ENCODE measurements at regions not wholly inside any gene's neighbourhood (a gene's known extent, or its start where the extent isn't known, plus 50 kb on each side); places are given as distances from the start of the nearest gene placed in this dataset.
"Not testable (repeated sequence)": the region's sequence is repeated elsewhere in the genome, so short reads cannot be mapped to it uniquely, and the experiment has no call there.

GRCh38 chrX:74183047-74183446, 120.9 kb upstream of the ZCCHC13 start:
- H3K9me3 ChIP-seq (ENCODE audit: control insufficient read depth in 3 of 3, low read length in 3 of 3); H3K27ac ChIP-seq (ENCODE audit: low read depth, low read length); H3K4me1 ChIP-seq (ENCODE audit: control insufficient read depth in 3 of 3, insufficient read depth in 3 of 3, low read length in 3 of 3); H3K9ac ChIP-seq (ENCODE audit: low read depth in 1 of 3, low read length in 3 of 3); H3K4me3 ChIP-seq (ENCODE audit: low read length in 3 of 3); H3K27me3 ChIP-seq (ENCODE audit: control insufficient read depth in 3 of 3, insufficient read depth in 3 of 3, low read length in 3 of 3); H3K36me3 ChIP-seq (ENCODE audit: control insufficient read depth in 3 of 3, insufficient read depth in 3 of 3, low read length in 3 of 3): not testable (repeated sequence)

- not testable (repeated sequence) for H3K4me1 ChIP-seq (ENCODE audit: control insufficient read depth in 3 of 3, insufficient read depth in 3 of 3, low read length in 3 of 3); H3K27ac ChIP-seq (ENCODE audit: low read depth, low read length); H3K9ac ChIP-seq (ENCODE audit: low read depth in 1 of 3, low read length in 3 of 3); H3K36me3 ChIP-seq (ENCODE audit: control insufficient read depth in 3 of 3, insufficient read depth in 3 of 3, low read length in 3 of 3); H3K9me3 ChIP-seq (ENCODE audit: control insufficient read depth in 3 of 3, low read length in 3 of 3); H3K27me3 ChIP-seq (ENCODE audit: control insufficient read depth in 3 of 3, insufficient read depth in 3 of 3, low read length in 3 of 3); H3K4me3 ChIP-seq (ENCODE audit: low read length in 3 of 3)
Measured at GRCh38 chrX:74181976-74182375, 122.0 kb upstream of the ZCCHC13 start.

GRCh38 chrX:74180716-74181115, 123.3 kb upstream of the ZCCHC13 start:
- Histone ChIP-seq H3K4me1 (ENCODE audit: control insufficient read depth in 3 of 3, insufficient read depth in 3 of 3, low read length in 3 of 3) (peaks cover 0 to 2% (median 0%) of the 10 kb centered on the region in 3 donors), H3K27me3 (ENCODE audit: control insufficient read depth in 3 of 3, insufficient read depth in 3 of 3, low read length in 3 of 3) (no peaks in the 10 kb centered on the region), H3K27ac (ENCODE audit: low read depth, low read length) (no peak overlapping the region), H3K36me3 (ENCODE audit: control insufficient read depth in 3 of 3, insufficient read depth in 3 of 3, low read length in 3 of 3) (no peaks in the 10 kb centered on the region), H3K4me3 (ENCODE audit: low read length in 3 of 3) (no peak overlapping the region), H3K9ac (ENCODE audit: low read depth in 1 of 3, low read length in 3 of 3) (no peak overlapping the region), H3K9me3 (ENCODE audit: control insufficient read depth in 3 of 3, low read length in 3 of 3) (no peaks in the 10 kb centered on the region)

- Histone ChIP-seq H3K4me1 (ENCODE audit: control insufficient read depth in 3 of 3, insufficient read depth in 3 of 3, low read length in 3 of 3) (peaks cover 0 to 2% (median 0%) of the 10 kb centered on the region in 3 donors), H3K4me3 (ENCODE audit: low read length in 3 of 3) (no peak overlapping the region), H3K9ac (ENCODE audit: low read depth in 1 of 3, low read length in 3 of 3) (no peak overlapping the region), H3K36me3 (ENCODE audit: control insufficient read depth in 3 of 3, insufficient read depth in 3 of 3, low read length in 3 of 3) (no peaks in the 10 kb centered on the region), H3K27me3 (ENCODE audit: control insufficient read depth in 3 of 3, insufficient read depth in 3 of 3, low read length in 3 of 3) (no peaks in the 10 kb centered on the region), H3K27ac (ENCODE audit: low read depth, low read length) (no peak overlapping the region), H3K9me3 (ENCODE audit: control insufficient read depth in 3 of 3, low read length in 3 of 3) (no peaks in the 10 kb centered on the region)
Measured at GRCh38 chrX:74179990-74180389, 124.0 kb upstream of the ZCCHC13 start.

GRCh38 chrX:74179499-74179898, 124.5 kb upstream of the ZCCHC13 start:
- no peak overlapping the region for H3K27ac ChIP-seq (ENCODE audit: low read depth, low read length)

GRCh38 chrX:74179071-74179470, 124.9 kb upstream of the ZCCHC13 start:
- H3K4me1 ChIP-seq (ENCODE audit: control insufficient read depth in 3 of 3, insufficient read depth in 3 of 3, low read length in 3 of 3), result peaks cover 0 to 2% (median 0%) of the 10 kb centered on the region in 3 donors
- no peaks in the 10 kb centered on the region for H3K9me3 ChIP-seq (ENCODE audit: control insufficient read depth in 3 of 3, low read length in 3 of 3)
- H3K4me3 ChIP-seq (ENCODE audit: low read length in 3 of 3), result no peak overlapping the region
- H3K27me3 ChIP-seq (ENCODE audit: control insufficient read depth in 3 of 3, insufficient read depth in 3 of 3, low read length in 3 of 3), result no peaks in the 10 kb centered on the region
- no peak overlapping the region for H3K9ac ChIP-seq (ENCODE audit: low read depth in 1 of 3, low read length in 3 of 3)
- H3K27ac ChIP-seq (ENCODE audit: low read depth, low read length), result no peak overlapping the region
- H3K36me3 ChIP-seq (ENCODE audit: control insufficient read depth in 3 of 3, insufficient read depth in 3 of 3, low read length in 3 of 3), result no peaks in the 10 kb centered on the region

More at GRCh38 chrX:74179499-74179898, 124.5 kb upstream of the ZCCHC13 start:
- H3K27me3 ChIP-seq (ENCODE audit: control insufficient read depth in 3 of 3, insufficient read depth in 3 of 3, low read length in 3 of 3), result no peaks in the 10 kb centered on the region
- no peaks in the 10 kb centered on the region for H3K9me3 ChIP-seq (ENCODE audit: control insufficient read depth in 3 of 3, low read length in 3 of 3)
- H3K9ac ChIP-seq (ENCODE audit: low read depth in 1 of 3, low read length in 3 of 3), result no peak overlapping the region
- H3K4me1 ChIP-seq (ENCODE audit: control insufficient read depth in 3 of 3, insufficient read depth in 3 of 3, low read length in 3 of 3), result peaks cover 0 to 2% (median 0%) of the 10 kb centered on the region in 3 donors
- no peaks in the 10 kb centered on the region for H3K36me3 ChIP-seq (ENCODE audit: control insufficient read depth in 3 of 3, insufficient read depth in 3 of 3, low read length in 3 of 3)
- H3K4me3 ChIP-seq (ENCODE audit: low read length in 3 of 3), result no peak overlapping the region

GRCh38 chrX:74178536-74178935, 125.4 kb upstream of the ZCCHC13 start:
- Histone ChIP-seq H3K9ac (ENCODE audit: low read depth in 1 of 3, low read length in 3 of 3) (no peak overlapping the region), H3K9me3 (ENCODE audit: control insufficient read depth in 3 of 3, low read length in 3 of 3) (peaks cover 0 to under 1% (median 0%) of the 10 kb centered on the region in 3 donors)

GRCh38 chrX:74171465-74171864, 132.5 kb upstream of the ZCCHC13 start:
- Histone ChIP-seq H3K27me3 (ENCODE audit: control insufficient read depth in 3 of 3, insufficient read depth in 3 of 3, low read length in 3 of 3) (no peaks in the 10 kb centered on the region), H3K9ac (ENCODE audit: low read depth in 1 of 3, low read length in 3 of 3) (no peak overlapping the region), H3K4me3 (ENCODE audit: low read length in 3 of 3) (no peak overlapping the region), H3K27ac (ENCODE audit: low read depth, low read length) (no peak overlapping the region), H3K4me1 (ENCODE audit: control insufficient read depth in 3 of 3, insufficient read depth in 3 of 3, low read length in 3 of 3) (no peaks in the 10 kb centered on the region), H3K36me3 (ENCODE audit: control insufficient read depth in 3 of 3, insufficient read depth in 3 of 3, low read length in 3 of 3) (no peaks in the 10 kb centered on the region), H3K9me3 (ENCODE audit: control insufficient read depth in 3 of 3, low read length in 3 of 3) (peaks cover 0 to 11% (median 0%) of the 10 kb centered on the region in 3 donors)

More at GRCh38 chrX:74178536-74178935, 125.4 kb upstream of the ZCCHC13 start:
- Histone ChIP-seq H3K4me1 (ENCODE audit: control insufficient read depth in 3 of 3, insufficient read depth in 3 of 3, low read length in 3 of 3) (peaks cover 0 to 2% (median 0%) of the 10 kb centered on the region in 3 donors), H3K4me3 (ENCODE audit: low read length in 3 of 3) (no peak overlapping the region), H3K36me3 (ENCODE audit: control insufficient read depth in 3 of 3, insufficient read depth in 3 of 3, low read length in 3 of 3) (no peaks in the 10 kb centered on the region), H3K27ac (ENCODE audit: low read depth, low read length) (no peak overlapping the region), H3K27me3 (ENCODE audit: control insufficient read depth in 3 of 3, insufficient read depth in 3 of 3, low read length in 3 of 3) (no peaks in the 10 kb centered on the region)

- Histone ChIP-seq H3K4me1 (ENCODE audit: control insufficient read depth in 3 of 3, insufficient read depth in 3 of 3, low read length in 3 of 3) (peaks cover 0 to 12% (median 10%) of the 10 kb centered on the region in 3 donors), H3K36me3 (ENCODE audit: control insufficient read depth in 3 of 3, insufficient read depth in 3 of 3, low read length in 3 of 3) (no peaks in the 10 kb centered on the region), H3K27ac (ENCODE audit: low read depth, low read length) (no peak overlapping the region), H3K9ac (ENCODE audit: low read depth in 1 of 3, low read length in 3 of 3) (no peak overlapping the region), H3K27me3 (ENCODE audit: control insufficient read depth in 3 of 3, insufficient read depth in 3 of 3, low read length in 3 of 3) (no peaks in the 10 kb centered on the region), H3K9me3 (ENCODE audit: control insufficient read depth in 3 of 3, low read length in 3 of 3) (no peaks in the 10 kb centered on the region), H3K4me3 (ENCODE audit: low read length in 3 of 3) (no peak overlapping the region)
Measured at GRCh38 chrX:74162199-74162598, 141.8 kb upstream of the ZCCHC13 start.

- Histone ChIP-seq H3K4me3 (ENCODE audit: low read length in 3 of 3) (no peak overlapping the region), H3K27ac (ENCODE audit: low read depth, low read length) (peak overlapping the region; percentile 64)
Measured at GRCh38 chrX:74160816-74161215, 143.2 kb upstream of the ZCCHC13 start.

GRCh38 chrX:74160358-74160757, 143.6 kb upstream of the ZCCHC13 start:
- Histone ChIP-seq H3K9ac (ENCODE audit: low read depth in 1 of 3, low read length in 3 of 3) (no peak overlapping the region), H3K36me3 (ENCODE audit: control insufficient read depth in 3 of 3, insufficient read depth in 3 of 3, low read length in 3 of 3) (no peaks in the 10 kb centered on the region), H3K9me3 (ENCODE audit: control insufficient read depth in 3 of 3, low read length in 3 of 3) (no peaks in the 10 kb centered on the region), H3K27me3 (ENCODE audit: control insufficient read depth in 3 of 3, insufficient read depth in 3 of 3, low read length in 3 of 3) (no peaks in the 10 kb centered on the region), H3K4me1 (ENCODE audit: control insufficient read depth in 3 of 3, insufficient read depth in 3 of 3, low read length in 3 of 3) (peaks cover 0 to 12% (median 10%) of the 10 kb centered on the region in 3 donors), H3K4me3 (ENCODE audit: low read length in 3 of 3) (no peak overlapping the region), H3K27ac (ENCODE audit: low read depth, low read length) (peak overlapping the region; percentile 64)

More at GRCh38 chrX:74160816-74161215, 143.2 kb upstream of the ZCCHC13 start:
- Histone ChIP-seq H3K4me1 (ENCODE audit: control insufficient read depth in 3 of 3, insufficient read depth in 3 of 3, low read length in 3 of 3) (peaks cover 0 to 12% (median 10%) of the 10 kb centered on the region in 3 donors), H3K9me3 (ENCODE audit: control insufficient read depth in 3 of 3, low read length in 3 of 3) (no peaks in the 10 kb centered on the region), H3K27me3 (ENCODE audit: control insufficient read depth in 3 of 3, insufficient read depth in 3 of 3, low read length in 3 of 3) (no peaks in the 10 kb centered on the region), H3K9ac (ENCODE audit: low read depth in 1 of 3, low read length in 3 of 3) (no peak overlapping the region), H3K36me3 (ENCODE audit: control insufficient read depth in 3 of 3, insufficient read depth in 3 of 3, low read length in 3 of 3) (no peaks in the 10 kb centered on the region)
